ENCODE measurements at regions not wholly inside any gene's neighbourhood (a gene's known extent, or its start where the extent isn't known, plus 50 kb on each side); places are given as distances from the start of the nearest gene placed in this dataset.
A peak's percentile ranks its signal among the peaks of the same experiment; 100 is the strongest.
"Not testable (repeated sequence)": the region's sequence is repeated elsewhere in the genome, so short reads cannot be mapped to it uniquely, and the experiment has no call there.

DNA sequence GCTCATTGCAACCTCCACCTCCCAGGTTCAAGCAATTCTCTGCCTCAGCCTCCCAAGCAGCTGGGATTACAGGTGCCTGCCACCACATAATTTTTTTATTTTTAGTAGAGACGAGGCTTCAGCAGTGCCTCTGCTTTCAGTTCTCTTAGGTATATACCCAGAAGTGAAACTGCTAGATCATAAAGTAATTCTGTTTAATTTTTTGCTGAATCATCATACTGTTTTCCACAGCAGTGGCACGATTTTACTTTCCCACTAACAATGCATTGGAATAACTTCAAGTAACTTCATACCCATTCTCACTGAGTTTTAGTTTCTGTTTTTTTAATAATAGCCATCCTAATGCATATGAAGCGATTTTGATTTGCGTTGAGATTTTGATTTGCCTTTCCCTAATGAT is 148.0 kb upstream of the G2E3 start:
- DNase-seq (ENCODE audit: low read depth in 2 of 2): no peak
- TF ChIP-seq, protein P1, sequence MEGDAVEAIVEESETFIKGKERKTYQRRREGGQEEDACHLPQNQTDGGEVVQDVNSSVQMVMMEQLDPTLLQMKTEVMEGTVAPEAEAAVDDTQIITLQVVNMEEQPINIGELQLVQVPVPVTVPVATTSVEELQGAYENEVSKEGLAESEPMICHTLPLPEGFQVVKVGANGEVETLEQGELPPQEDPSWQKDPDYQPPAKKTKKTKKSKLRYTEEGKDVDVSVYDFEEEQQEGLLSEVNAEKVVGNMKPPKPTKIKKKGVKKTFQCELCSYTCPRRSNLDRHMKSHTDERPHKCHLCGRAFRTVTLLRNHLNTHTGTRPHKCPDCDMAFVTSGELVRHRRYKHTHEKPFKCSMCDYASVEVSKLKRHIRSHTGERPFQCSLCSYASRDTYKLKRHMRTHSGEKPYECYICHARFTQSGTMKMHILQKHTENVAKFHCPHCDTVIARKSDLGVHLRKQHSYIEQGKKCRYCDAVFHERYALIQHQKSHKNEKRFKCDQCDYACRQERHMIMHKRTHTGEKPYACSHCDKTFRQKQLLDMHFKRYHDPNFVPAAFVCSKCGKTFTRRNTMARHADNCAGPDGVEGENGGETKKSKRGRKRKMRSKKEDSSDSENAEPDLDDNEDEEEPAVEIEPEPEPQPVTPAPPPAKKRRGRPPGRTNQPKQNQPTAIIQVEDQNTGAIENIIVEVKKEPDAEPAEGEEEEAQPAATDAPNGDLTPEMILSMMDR (IDR thresholded peaks at IDR 0.05; ENCODE audit: low read depth, low read length): no peak
- H3K4me3 ChIP-seq (replicated peaks in 1 of 2; ENCODE audit: low read depth in 2 of 2, low read length in 2 of 2): no peak overlapping the region

DNA sequence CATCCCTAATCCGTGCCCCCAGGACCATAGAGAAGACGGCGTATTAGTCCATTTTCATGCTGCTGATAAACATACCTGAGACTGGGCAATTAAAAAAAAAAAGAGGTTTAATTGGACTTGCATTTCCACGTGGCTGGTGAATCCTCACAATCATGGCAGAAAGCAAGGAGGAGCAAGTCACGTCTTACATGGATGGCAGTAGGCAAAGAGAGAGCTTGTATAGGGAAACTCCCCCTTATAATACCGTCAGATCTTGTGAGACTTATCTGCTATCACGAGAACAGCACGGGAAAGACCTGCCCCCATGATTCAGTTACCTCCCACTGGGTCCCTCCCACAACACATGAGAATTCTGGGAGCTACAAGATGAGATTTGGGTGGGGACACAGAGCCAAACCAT is 145.8 kb upstream of the G2E3 start:
- not testable (repeated sequence) for DNase-seq (ENCODE audit: low read depth in 2 of 2); H3K4me3 ChIP-seq (replicated peaks in 1 of 2; ENCODE audit: low read depth in 2 of 2, low read length in 2 of 2)

DNA sequence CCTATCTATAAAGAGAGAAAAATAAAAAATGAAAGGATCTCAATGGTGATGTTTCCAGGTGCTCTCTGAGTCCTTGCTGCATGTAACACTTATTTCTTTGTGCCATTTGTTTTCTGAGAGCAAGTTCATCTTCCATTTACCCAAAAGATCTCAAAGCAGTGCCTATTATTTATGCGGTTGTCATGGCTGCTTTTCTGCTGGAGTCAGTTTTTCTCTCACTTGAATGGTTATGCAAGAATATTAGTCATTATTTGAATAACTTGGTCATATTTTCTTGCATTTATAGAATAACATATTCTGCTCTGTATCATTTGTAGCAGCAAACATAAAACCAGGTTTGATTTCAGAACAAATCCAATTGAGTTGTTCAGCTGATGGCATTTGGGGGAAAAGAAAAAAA is 141.8 kb upstream of the G2E3 start:
- DNase-seq (ENCODE audit: low read depth in 2 of 2): peak in 1 of 2 donors; percentile 55
- H3K4me3 ChIP-seq (replicated peaks in 1 of 2; ENCODE audit: low read depth in 2 of 2, low read length in 2 of 2): no peak overlapping the region
- TF ChIP-seq, protein P1 (IDR thresholded peaks at IDR 0.05; ENCODE audit: low read depth, low read length): no peak

DNA sequence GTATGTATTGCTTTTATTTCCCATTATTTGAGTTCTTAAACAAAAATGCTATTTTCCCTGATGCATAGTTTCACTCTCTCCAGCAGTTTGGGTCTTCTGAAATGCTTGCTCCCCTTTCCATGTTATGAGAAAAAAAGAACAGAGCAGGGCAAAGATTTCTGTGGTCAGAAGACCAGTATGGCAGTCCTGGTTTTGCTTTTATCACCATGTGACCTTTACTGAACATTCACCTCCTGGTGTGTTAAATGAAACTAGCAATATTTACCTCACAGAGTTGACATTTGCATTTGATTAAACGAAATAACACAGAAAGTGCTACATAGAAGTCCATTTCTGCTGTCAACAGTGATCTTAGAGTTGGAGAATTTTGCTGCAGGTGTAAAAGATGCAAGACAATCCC is 141.0 kb upstream of the G2E3 start:
- H3K4me3 ChIP-seq (replicated peaks in 1 of 2; ENCODE audit: low read depth in 2 of 2, low read length in 2 of 2): no peak overlapping the region
- no peak for DNase-seq (ENCODE audit: low read depth in 2 of 2)
- TF ChIP-seq, protein P1 (IDR thresholded peaks at IDR 0.05; ENCODE audit: low read depth, low read length): no peak

DNA sequence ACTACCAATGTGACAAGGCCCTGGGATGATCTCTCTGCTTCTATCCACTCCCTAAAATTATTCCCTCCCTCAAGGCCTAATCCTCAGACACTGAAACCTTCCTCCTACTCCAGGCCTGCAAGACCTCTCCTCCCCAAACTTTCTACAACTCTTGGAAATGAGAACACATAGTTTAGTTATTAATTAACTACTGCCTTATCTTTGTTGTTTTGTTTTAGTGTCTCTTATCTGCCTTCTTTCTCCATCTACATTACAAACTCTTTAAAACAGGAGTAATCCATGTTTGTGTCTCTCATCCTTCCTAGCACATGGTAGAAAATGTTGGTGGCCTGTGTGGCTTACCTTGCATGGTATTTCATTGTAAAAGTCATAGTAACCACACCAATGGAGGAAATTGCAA is 139.9 kb upstream of the G2E3 start:
- TF ChIP-seq, protein P1 (IDR thresholded peaks at IDR 0.05; ENCODE audit: low read depth, low read length): no peak
- no peak for DNase-seq (ENCODE audit: low read depth in 2 of 2)
- no peak overlapping the region for H3K4me3 ChIP-seq (replicated peaks in 1 of 2; ENCODE audit: low read depth in 2 of 2, low read length in 2 of 2)

DNA sequence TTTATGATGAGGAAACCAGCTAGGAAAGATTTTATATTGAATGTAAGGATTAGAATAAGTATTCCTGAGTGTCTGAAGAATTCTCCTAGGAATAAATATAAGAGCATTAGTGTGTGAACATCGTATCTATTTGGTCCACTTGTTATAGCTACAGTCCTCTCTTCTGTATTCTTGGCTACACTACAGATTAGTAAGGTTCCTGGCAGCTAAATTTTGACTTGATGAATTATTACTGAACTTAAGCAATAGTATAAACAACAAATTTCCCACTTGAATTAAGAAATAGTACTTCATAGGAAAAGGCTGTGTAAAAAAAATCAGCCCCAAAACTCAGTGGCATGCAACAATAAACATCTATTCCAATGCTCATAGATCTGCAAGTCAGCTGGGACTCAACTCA is 138.4 kb upstream of the G2E3 start:
- H3K4me3 ChIP-seq (replicated peaks in 1 of 2; ENCODE audit: low read depth in 2 of 2, low read length in 2 of 2): no peak overlapping the region
- no peak for DNase-seq (ENCODE audit: low read depth in 2 of 2)
- TF ChIP-seq, protein P1 (IDR thresholded peaks at IDR 0.05; ENCODE audit: low read depth, low read length): no peak

DNA sequence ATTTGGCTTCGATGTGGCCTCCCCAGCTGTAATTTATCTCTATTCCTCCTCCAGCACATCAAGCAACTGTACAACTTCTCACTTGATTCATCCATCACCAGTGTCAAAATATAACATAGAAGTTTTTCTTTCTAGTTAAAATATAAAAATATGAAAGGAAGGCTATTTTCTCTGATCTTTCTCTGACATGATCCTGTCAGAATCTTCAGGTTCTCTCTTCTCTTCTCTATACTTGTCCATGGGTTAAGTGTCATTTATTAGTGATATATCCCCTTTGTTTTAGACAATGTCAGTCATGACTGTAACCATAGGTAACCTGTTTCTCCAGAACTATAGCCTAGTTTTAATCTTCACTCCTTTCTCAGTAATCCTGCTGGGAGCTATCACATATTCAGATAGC is 132.5 kb upstream of the G2E3 start:
- no peak overlapping the region for H3K4me3 ChIP-seq (replicated peaks in 1 of 2; ENCODE audit: low read depth in 2 of 2, low read length in 2 of 2)
- DNase-seq (ENCODE audit: low read depth in 2 of 2): no peak
- TF ChIP-seq, protein P1 (IDR thresholded peaks at IDR 0.05; ENCODE audit: low read depth, low read length): no peak

All from cardiac fibroblast (primary cell).